WERI-Rb-1 (cell line): ENCODE measurements at regions not wholly inside any gene's neighbourhood (a gene's known extent, or its start where the extent isn't known, plus 50 kb on each side); places are given as distances from the start of the nearest gene placed in this dataset.

Source experiments
- DNase-seq: peaks from one replicate; pipeline ENCODE4 v3.0.0-alpha.2; 2020
- H3K27ac ChIP-seq: fragments of 250-450 bp; sonication (Bioruptor Pico); 2 replicates; pipeline ENCODE4 v1.5.1; 2020; ENCODE audit warnings: mild to moderate bottlenecking, moderate library complexity
- H3K27me3 ChIP-seq: fragments of 250-450 bp; sonication (Bioruptor Pico); 2 replicates; pipeline ENCODE4 v1.5.1; 2021; ENCODE audit warnings: mild to moderate bottlenecking, low read depth, moderate library complexity; ENCODE audit not compliant: insufficient read depth, severe bottlenecking
- H3K36me3 ChIP-seq: fragments of 250-450 bp; sonication (Bioruptor Pico); 2 replicates; pipeline ENCODE4 v1.5.1; 2020; ENCODE audit warnings: mild to moderate bottlenecking, moderate library complexity
- H3K4me3 ChIP-seq: 2 replicates; pipeline ENCODE4 v1.5.1; 2011; ENCODE audit warnings: low read depth, mild to moderate bottlenecking, control low read depth, low read length
- H3K9me3 ChIP-seq: fragments of 250-450 bp; sonication (Bioruptor Pico); 2 replicates; pipeline ENCODE4 v1.5.1; 2021; ENCODE audit warnings: mild to moderate bottlenecking, moderate library complexity; ENCODE audit not compliant: severe bottlenecking
- TF ChIP-seq, protein P1 (sequence below): IDR thresholded peaks from 2 replicates; pipeline ENCODE4 v1.5.1; 2011; ENCODE audit warnings: low read depth, mild to moderate bottlenecking, control low read depth, inconsistent platforms, low read length

DNA sequence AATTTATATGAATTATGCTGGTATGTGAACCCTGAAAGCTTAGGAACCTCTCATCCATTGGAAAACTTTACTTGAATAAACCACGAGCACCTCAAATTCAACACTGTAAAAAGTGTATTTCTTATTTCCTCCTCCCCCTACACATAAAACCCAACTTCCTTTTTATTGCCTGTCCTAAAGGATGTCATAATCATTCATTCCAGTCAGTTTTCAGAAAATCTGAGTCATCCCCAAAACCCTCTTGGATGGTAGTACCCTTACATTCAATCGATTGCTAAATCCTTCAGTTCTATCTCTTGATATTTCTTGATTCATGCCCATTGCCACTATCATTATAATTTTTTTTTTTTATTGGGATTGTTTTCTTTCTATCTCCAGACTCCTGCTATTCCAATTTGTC, 91.1 kb upstream of the ATP8A1 start:
- Histone ChIP-seq H3K27me3 (no peaks in the 10 kb centered on the region), H3K27ac (no peak overlapping the region), H3K36me3 (no peaks in the 10 kb centered on the region), H3K9me3 (no peaks in the 10 kb centered on the region), H3K4me3 (no peak overlapping the region)
- TF ChIP-seq, protein P1, sequence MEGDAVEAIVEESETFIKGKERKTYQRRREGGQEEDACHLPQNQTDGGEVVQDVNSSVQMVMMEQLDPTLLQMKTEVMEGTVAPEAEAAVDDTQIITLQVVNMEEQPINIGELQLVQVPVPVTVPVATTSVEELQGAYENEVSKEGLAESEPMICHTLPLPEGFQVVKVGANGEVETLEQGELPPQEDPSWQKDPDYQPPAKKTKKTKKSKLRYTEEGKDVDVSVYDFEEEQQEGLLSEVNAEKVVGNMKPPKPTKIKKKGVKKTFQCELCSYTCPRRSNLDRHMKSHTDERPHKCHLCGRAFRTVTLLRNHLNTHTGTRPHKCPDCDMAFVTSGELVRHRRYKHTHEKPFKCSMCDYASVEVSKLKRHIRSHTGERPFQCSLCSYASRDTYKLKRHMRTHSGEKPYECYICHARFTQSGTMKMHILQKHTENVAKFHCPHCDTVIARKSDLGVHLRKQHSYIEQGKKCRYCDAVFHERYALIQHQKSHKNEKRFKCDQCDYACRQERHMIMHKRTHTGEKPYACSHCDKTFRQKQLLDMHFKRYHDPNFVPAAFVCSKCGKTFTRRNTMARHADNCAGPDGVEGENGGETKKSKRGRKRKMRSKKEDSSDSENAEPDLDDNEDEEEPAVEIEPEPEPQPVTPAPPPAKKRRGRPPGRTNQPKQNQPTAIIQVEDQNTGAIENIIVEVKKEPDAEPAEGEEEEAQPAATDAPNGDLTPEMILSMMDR, result no peak
- no peak for DNase-seq

DNA sequence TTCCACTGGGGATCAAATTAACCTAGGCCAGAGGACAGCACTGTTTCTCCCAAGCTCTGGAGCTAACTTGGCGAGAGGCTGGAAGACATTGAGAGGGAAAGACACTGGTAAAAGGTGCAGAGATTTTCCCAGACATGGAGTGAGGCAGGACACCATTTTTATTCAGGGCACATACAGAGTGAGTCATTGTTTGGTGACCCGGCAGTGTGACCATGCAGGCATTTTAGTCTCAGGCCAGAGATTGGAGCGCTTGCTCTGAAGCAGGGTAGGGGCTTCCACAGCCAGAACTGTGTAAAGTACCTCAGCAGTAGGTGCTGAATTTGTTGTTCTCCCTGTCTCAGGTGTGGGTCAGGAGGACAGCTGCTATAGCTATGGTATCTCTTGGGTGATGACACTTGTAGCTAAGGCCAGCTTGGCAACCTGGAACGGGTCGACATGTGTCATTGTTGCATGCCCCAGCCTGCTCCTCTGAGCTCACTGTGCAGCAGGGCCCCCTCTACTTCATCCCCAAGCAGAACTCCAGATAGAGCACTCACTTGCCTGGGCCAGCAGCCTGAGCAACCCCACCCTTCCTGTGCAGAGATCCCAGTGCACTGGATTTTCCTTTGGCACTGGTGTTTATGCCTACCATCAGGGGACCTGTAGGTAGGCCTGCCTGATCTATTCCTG, 79.8 kb upstream of the ATP8A1 start:
- Histone ChIP-seq H3K27me3 (no peaks in the 10 kb centered on the region), H3K36me3 (no peaks in the 10 kb centered on the region), H3K27ac (no peak overlapping the region), H3K4me3 (no peak overlapping the region), H3K9me3 (no peaks in the 10 kb centered on the region)
- TF ChIP-seq, protein P1, result no peak
- no peak for DNase-seq

DNA sequence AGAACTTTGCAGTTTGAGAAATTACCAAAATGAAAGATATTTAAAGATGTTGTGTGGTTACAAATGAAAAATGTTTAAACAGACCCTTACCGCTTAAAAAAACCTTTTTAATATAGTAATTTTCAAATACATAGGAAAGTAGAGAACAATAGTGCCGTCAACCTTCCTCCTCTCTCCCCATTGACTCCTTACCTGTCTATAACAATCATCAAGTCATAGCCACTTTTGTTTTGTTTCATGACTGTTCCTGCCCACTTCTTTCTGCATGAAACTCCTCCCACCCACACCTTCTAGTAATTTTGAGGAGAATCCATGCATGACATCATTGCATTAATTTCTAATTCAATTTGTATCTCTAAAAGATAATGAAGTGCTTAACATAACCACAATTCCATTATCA, 76.5 kb upstream of the ATP8A1 start:
- Histone ChIP-seq H3K36me3 (no peaks in the 10 kb centered on the region), H3K9me3 (no peaks in the 10 kb centered on the region), H3K4me3 (no peak overlapping the region), H3K27me3 (no peaks in the 10 kb centered on the region), H3K27ac (no peak overlapping the region)
- TF ChIP-seq, protein P1, result no peak
- no peak for DNase-seq

DNA sequence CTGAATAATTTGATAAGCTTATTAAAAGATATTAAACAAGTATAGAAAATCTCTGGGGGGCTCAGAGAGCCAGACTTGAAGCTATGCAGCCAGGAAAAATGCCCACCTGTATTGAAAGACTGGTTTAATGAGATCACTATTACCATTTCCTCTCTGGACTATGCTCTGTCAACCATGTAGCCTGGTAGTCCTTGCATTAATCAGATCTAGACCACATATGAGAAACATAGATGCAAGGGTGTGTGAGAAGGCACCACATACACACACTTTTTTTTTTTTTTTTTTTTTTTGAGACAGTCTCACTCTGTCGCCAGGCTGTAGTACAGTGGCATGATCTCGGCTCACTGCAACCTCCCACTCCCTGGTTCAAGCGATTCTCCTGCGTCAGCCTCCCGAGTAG, 75.9 kb upstream of the ATP8A1 start:
- DNase-seq, result no peak
- H3K9me3 ChIP-seq, result no peaks in the 10 kb centered on the region
- no peaks in the 10 kb centered on the region for H3K36me3 ChIP-seq
- no peaks in the 10 kb centered on the region for H3K27me3 ChIP-seq
- no peak overlapping the region for H3K4me3 ChIP-seq
- TF ChIP-seq, protein P1, result no peak
- no peak overlapping the region for H3K27ac ChIP-seq

DNA sequence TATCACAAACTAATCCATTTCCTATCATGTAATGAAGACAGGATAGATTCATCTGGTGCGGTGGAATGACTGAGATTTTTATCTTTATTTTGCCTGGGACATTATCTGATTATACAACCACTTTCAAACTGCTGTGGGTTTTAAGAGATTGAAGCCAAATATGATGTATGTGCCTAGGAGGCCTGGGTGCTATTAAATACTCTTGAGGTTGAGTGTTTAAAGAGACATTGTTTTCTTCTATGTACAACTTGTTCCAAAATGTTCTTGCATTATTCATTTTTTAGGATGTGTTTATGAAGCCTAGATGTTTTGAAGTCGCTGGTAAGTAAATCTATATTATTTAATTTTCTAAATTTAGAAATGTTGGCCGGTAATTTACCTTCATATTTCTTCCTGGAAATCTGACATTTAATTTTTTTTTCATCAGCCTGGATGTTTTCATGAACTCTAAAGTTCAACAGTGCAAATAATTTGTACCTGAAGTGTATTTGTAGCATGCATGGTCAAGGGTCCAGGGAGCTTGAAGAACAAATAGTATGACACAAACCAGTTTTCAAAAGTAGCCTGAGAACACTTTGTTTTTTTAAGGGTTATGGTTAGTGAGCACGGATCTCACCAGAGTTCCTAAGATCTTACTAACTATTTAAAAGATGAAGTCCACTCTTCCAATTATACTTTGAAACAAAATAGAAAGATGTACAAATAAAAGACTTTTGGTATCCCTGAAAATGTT, 72.8 kb upstream of the ATP8A1 start:
- H3K27ac ChIP-seq, result no peak overlapping the region
- no peaks in the 10 kb centered on the region for H3K9me3 ChIP-seq
- no peaks in the 10 kb centered on the region for H3K36me3 ChIP-seq
- no peak for DNase-seq
- H3K4me3 ChIP-seq, result no peak overlapping the region
- H3K27me3 ChIP-seq, result no peaks in the 10 kb centered on the region
- TF ChIP-seq, protein P1, result no peak

DNA sequence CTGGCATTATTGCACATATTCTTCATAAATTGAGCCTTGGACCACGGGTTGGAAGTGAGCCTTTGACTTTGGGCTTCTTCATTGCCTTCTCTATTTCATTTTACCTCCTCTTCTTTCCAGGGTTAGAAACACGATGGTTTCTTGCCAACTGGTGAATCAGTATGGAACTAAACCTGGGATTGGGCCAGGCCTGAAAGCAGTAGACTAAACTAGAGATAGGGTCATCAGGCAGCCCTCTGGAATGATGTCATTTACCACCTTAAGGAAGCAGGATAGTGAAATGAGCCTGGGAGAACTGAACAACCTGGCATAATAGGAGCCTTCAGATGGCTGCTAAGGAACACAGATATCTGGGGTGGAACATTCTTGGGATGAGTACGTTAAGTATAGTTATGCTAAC, 67.5 kb upstream of the ATP8A1 start:
- no peaks in the 10 kb centered on the region for H3K9me3 ChIP-seq
- H3K36me3 ChIP-seq, result no peaks in the 10 kb centered on the region
- no peak overlapping the region for H3K4me3 ChIP-seq
- DNase-seq, result no peak
- no peak overlapping the region for H3K27ac ChIP-seq
- H3K27me3 ChIP-seq, result no peaks in the 10 kb centered on the region
- TF ChIP-seq, protein P1, result no peak
